Ectodermal cell (in vitro differentiated cells): ENCODE measurements at regions not wholly inside any gene's neighbourhood (a gene's known extent, or its start where the extent isn't known, plus 50 kb on each side); places are given as distances from the start of the nearest gene placed in this dataset.

Experiments used
- H3K27ac ChIP-seq: 2 replicates; pipeline ENCODE4 v1.7.0; 2013; ENCODE audit warnings: mild to moderate bottlenecking, low read depth, low read length; ENCODE audit not compliant: insufficient read depth, poor library complexity, severe bottlenecking
- H3K27me3 ChIP-seq: 2 replicates; pipeline ENCODE4 v1.7.0; 2013; ENCODE audit warnings: mild to moderate bottlenecking, low read length; ENCODE audit not compliant: insufficient read depth, control insufficient read depth, poor library complexity, severe bottlenecking
- H3K36me3 ChIP-seq: one replicate; pipeline ENCODE4 v1.7.0; 2013; ENCODE audit warnings: low read length; ENCODE audit not compliant: control insufficient read depth, insufficient read depth
- H3K4me1 ChIP-seq: one replicate; pipeline ENCODE4 v1.7.0; 2013; ENCODE audit warnings: low read length; ENCODE audit not compliant: control insufficient read depth, insufficient read depth
- H3K4me3 ChIP-seq: 2 replicates; pipeline ENCODE4 v1.7.0; 2013; ENCODE audit warnings: low read depth, low read length, control low read depth; ENCODE audit not compliant: insufficient read depth
- H3K9me3 ChIP-seq: 2 replicates; pipeline ENCODE4 v1.7.0; 2013; ENCODE audit warnings: mild to moderate bottlenecking, low read length, moderate library complexity; ENCODE audit not compliant: control insufficient read depth
- WGBS, 2 experiments: methylation state at CpG; one replicate each; pipeline ENCODE4 v1.1.7; 2013; ENCODE audit warnings: missing lambda C conversion rate in 2 of 2; 5-methylcytosine and 5-hydroxymethylcytosine counted together

DNA sequence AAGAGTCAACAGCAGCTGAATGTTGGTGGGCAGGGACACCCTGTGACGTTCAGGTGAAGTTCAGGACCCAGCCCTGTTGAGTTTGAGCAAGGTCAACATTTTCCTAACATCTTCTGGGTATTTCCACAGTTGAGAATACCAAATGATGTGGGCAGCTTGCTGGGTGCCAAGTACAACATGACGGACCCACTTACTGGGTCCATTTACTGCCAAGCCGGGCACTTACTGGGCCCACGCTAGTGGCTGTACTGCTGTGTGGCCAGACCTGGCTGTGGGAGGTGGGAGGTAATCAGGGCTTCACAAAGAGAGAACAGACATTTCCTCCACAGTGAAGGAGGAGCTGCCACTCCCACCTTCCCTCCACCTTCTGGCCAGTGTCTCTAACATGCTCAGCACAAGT lies 99.2 kb downstream of the PSMG1 start:
- Histone ChIP-seq H3K27me3 (no peaks in the 10 kb centered on the region), H3K4me1 (peaks cover 9% of the 10 kb centered on the region), H3K27ac (no peak overlapping the region), H3K36me3 (no peaks in the 10 kb centered on the region), H3K9me3 (no peaks in the 10 kb centered on the region), H3K4me3 (no peak overlapping the region)
- WGBS, 2 experiments: 90 to 93% methylated on average over 4 of the region's 4 CpGs

DNA sequence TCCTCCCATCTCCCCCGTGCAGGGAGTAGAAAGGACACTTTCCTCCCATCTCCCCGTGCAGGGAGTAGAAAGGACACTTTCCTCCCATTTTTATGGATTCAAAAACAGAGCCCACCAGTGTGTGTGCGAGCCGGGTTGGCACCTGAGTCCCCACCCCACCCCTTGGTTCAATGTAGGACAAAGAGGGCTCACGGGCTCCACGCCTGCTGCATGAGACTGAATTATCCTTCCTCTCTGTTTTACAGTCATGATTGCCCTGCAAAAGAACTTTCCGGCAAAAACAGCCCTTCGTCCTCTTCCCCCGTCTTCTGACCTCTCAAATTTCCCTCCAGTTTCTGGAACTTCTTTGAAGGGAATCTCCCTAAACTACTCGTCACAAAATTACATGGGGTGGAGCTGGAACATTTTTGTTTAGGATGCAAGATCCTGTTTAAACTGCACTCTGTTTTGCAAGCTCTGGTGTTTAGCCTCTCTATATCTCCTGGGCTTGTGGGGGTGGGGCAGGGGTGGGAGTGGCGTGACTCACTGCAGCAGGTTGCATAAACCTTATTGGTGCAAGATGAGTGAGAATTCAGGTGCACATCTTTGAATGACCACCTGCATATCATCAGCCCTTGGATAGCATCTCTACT lies 99.8 kb downstream of the PSMG1 start:
- H3K36me3 ChIP-seq: no peaks in the 10 kb centered on the region
- H3K27ac ChIP-seq: no peak overlapping the region
- H3K9me3 ChIP-seq: no peaks in the 10 kb centered on the region
- no peak overlapping the region for H3K4me3 ChIP-seq
- 87 to 89% methylated on average over 11 of the region's 11 CpGs for WGBS, 2 experiments
- H3K27me3 ChIP-seq: no peaks in the 10 kb centered on the region
- H3K4me1 ChIP-seq: peaks cover 9% of the 10 kb centered on the region

DNA sequence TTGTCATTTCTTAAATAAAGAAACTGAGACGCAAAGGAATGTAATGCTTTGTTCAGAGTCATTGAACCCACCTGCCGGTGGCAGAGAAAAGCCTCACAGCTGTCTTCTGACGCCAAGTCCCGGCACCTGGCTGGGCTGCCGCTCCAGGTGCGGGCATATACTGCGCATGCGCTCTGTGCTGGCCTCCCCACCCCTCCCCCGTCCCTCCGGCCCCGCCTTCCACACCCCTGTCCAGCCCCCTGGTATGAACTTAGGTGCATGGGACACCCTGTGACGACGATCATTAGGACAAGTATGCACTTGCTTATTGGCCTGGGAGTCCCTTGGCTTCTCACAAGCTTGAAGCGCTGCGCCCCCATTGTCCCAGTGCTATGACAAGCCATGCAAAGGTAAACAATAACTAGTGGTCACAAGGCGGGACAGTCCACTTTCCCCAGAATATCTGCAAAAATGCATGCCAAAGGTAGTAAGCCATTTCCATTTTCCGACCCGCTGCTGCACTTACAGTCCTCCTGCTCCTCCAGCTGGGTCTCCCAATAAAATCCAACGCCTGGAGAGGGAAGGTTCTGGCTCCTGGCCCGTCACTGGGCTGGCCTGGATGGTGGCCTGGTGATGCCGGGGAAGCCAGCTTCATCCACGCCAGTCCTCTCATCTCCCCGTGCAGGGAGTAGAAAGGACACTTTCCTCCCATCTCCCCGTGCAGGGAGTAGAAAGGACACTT lies 100.4 kb downstream of the PSMG1 start:
- Histone ChIP-seq H3K4me1 (peaks cover 9% of the 10 kb centered on the region), H3K4me3 (no peak overlapping the region), H3K27me3 (no peaks in the 10 kb centered on the region), H3K9me3 (no peaks in the 10 kb centered on the region), H3K36me3 (no peaks in the 10 kb centered on the region), H3K27ac (no peak overlapping the region)
- WGBS, 2 experiments: 82 to 86% methylated on average over 24 of the region's 24 CpGs

DNA sequence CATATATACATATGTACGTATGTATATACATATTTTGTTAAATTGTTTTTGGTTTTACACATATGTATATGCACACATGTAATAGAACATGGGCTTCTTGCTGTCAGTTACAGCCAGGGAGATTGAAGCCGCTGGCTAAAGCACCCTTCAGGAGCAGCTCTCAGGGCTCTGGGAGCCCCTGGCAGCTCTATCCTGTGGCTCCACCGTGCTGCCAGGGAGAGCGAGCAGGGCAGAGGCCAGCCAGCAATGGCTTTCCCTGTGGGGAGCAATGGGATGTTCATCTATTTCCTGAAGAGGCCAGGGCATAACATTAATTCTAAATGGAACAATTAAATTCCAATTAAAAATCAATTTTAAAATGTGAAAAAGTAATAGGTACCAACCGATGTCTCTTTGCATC lies 102.9 kb downstream of the PSMG1 start:
- Histone ChIP-seq H3K4me1 (no peaks in the 10 kb centered on the region), H3K36me3 (no peaks in the 10 kb centered on the region), H3K27ac (no peak overlapping the region), H3K9me3 (no peaks in the 10 kb centered on the region), H3K27me3 (no peaks in the 10 kb centered on the region), H3K4me3 (no peak overlapping the region)
- WGBS, 2 experiments: 87 to 88% methylated on average over 4 to 5 of the region's 5 CpGs

DNA sequence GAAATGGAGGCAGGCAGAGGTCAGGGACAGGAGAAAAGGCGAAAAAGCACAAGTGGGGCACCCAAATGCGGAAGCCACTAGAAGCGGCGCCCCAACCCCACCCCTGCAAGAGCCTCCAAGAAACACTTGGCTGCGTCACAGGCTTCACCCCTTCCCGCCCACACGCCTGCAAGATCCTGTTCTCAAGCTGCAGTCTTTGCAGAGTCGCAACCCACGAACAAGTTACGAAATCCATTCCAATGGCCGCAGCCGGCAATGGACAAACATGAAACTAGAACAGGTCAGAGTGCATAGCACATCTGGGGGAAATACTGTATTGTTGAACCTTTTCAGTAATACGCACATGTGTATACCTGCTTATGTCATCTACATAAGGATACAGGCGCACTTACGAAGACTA lies 103.6 kb downstream of the PSMG1 start:
- Histone ChIP-seq H3K27ac (no peak overlapping the region), H3K27me3 (no peaks in the 10 kb centered on the region), H3K36me3 (no peaks in the 10 kb centered on the region), H3K4me1 (no peaks in the 10 kb centered on the region), H3K9me3 (no peaks in the 10 kb centered on the region), H3K4me3 (no peak overlapping the region)
- 89 to 90% methylated on average over 15 of the region's 15 CpGs for WGBS, 2 experiments

DNA sequence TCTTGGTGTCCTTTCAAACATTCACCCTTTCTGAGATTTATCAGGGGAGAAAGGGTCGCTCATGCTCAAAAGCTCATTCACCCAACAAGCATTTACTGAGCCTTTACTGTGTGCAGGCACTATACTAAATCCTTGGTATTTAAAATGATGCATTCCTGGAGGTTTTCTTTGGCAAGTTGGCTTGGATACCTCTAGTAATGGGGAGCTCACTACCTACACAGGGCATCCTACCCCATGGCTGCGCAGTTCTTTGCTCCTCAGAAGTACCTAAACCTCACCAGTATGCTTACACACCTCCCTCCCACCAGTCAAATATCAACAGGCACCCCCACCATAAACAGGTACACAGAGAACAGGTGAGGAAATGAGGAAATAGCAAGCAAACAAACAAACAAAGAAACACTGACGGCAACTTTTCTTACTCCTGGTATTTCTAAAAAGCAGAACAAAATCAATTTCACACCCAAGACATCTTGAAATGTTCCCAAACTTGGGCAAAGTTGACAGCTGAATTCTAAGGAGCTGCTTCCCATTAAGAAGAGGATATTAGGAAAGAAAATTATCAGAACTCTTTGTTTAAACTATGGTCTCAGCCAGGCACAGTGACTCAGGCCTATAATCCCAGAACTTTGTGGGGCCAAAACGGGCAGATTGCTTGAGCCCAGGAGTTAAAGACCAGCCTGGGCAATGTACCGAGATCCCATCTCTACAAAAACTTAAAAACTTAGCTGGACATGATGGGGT lies 104.8 kb downstream of the PSMG1 start:
- Histone ChIP-seq H3K4me1 (no peaks in the 10 kb centered on the region), H3K27ac (no peak overlapping the region), H3K4me3 (no peak overlapping the region), H3K36me3 (no peaks in the 10 kb centered on the region), H3K9me3 (no peaks in the 10 kb centered on the region), H3K27me3 (no peaks in the 10 kb centered on the region)
- WGBS, 2 experiments: 85 to 96% methylated on average over 5 of the region's 5 CpGs

DNA sequence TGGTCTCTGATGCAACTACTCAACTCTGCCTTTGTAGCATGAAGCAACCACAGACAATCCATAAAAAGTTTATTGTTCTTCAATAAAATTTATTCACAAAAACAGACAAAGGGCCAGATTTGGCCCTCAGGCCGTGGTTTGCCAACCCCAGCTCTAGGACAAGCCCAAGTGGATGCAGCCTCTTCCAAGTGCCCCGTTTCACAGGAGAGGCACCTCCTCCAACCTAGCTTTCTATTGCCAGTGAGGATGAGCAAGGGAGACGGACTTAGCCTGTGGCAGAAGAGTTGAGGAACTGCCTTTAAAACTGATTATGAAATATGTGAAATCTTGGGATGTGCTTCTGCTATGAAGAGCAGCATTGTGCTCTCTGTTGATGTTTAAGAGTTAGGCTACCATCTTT lies 105.4 kb downstream of the PSMG1 start:
- Histone ChIP-seq H3K27me3 (no peaks in the 10 kb centered on the region), H3K27ac (no peak overlapping the region), H3K4me3 (no peak overlapping the region), H3K36me3 (no peaks in the 10 kb centered on the region), H3K4me1 (no peaks in the 10 kb centered on the region), H3K9me3 (no peaks in the 10 kb centered on the region)
- WGBS, 2 experiments: 92 to 95% methylated on average over 3 of the region's 3 CpGs

DNA sequence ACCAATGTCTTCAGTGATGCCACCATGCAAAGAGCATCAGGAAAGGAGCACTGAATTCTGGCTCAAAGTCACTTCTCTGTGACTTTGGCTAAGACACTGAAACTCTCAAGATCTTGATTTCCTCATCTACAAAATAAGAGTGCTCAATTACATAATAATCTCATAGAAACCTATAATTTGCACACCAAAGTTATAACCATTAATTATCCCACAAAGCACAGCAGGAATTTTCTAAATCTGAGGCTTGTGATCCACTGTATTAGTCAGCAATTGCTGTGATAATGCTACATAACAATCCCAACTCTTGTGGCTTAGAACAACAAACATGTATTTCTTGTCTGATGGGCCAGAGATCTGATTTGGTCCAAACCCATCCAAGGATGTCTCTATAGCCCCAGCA lies 108.7 kb downstream of the PSMG1 start:
- no peaks in the 10 kb centered on the region for H3K9me3 ChIP-seq
- H3K27ac ChIP-seq: no peak overlapping the region

DNA sequence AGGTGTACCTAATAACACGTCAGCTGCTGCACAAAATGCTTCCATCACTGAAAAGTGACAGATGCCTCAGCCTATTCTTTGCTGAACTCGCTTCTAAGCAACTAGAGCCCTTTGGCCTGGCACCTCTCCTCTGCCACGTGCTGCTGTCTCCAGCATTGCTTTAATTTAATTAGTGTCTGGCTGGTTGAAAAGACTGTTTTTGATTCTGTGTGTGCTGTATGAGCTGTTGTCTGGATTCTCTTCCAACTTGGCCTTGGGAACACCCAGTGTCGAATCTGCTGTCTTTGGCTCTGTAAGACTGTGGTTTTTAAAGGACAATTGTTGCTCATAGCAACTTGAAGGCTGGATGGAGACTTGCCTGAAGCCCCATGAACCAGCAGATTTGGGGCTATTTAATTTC lies 109.5 kb downstream of the PSMG1 start:
- Histone ChIP-seq H3K27me3 (no peaks in the 10 kb centered on the region), H3K4me1 (no peaks in the 10 kb centered on the region), H3K9me3 (no peaks in the 10 kb centered on the region), H3K36me3 (no peaks in the 10 kb centered on the region), H3K4me3 (no peak overlapping the region), H3K27ac (no peak overlapping the region)
- WGBS, 2 experiments: 93 to 95% methylated on average over 4 of the region's 4 CpGs

More for the DNA sequence above, 108.7 kb downstream of the PSMG1 start:
- no peak overlapping the region for H3K4me3 ChIP-seq
- H3K4me1 ChIP-seq: no peaks in the 10 kb centered on the region
- no peaks in the 10 kb centered on the region for H3K36me3 ChIP-seq
- no peaks in the 10 kb centered on the region for H3K27me3 ChIP-seq

DNA sequence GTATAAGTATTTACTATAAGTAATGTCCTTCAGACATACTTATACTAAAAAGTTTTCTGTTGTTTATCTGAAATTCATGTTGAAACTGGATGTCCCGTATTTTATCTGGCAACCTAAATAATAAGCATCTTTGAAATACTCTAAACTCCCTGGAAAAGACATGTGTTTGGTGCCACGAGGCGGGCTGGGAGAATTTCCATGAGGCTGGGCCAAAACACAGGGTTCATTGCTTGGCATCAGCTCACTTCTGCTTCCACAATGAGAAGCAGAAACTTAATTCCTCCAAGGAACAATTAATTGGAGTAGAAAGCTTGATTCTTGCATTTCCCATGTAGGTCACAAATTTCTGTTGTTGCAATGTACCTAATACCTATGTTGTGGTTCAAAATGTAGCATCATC lies 110.2 kb downstream of the PSMG1 start:
- no peaks in the 10 kb centered on the region for H3K9me3 ChIP-seq
- H3K27me3 ChIP-seq: no peaks in the 10 kb centered on the region
- H3K36me3 ChIP-seq: no peaks in the 10 kb centered on the region
- H3K4me3 ChIP-seq: no peak overlapping the region
- H3K4me1 ChIP-seq: no peaks in the 10 kb centered on the region
- no peak overlapping the region for H3K27ac ChIP-seq
- WGBS, 2 experiments: 94 to 96% methylated on average over 3 of the region's 3 CpGs
